CD14-positive monocyte (primary cell): ENCODE measurements at regions not wholly inside any gene's neighbourhood (a gene's known extent, or its start where the extent isn't known, plus 50 kb on each side); places are given as distances from the start of the nearest gene placed in this dataset.

Experiments
- DNase-seq, 3 donors: peaks; one replicate each; pipeline ENCODE4 v3.0.0-alpha.2; 2011 to 2022
- H2AFZ ChIP-seq: 2 replicates; pipeline ENCODE4 v1.6.0; 2012; ENCODE audit warnings: mild to moderate bottlenecking, low read depth, low read length, inconsistent platforms; ENCODE audit not compliant: insufficient read depth, poor library complexity, severe bottlenecking
- H3K27ac ChIP-seq, 2 donors: 1 replicate in 1 of 2; 2 replicates in 1 of 2; pipeline ENCODE4 v1.5.1; 2012 to 2013; ENCODE audit warnings: low read length in 2 of 2, control low read depth in 1 of 2, inconsistent platforms in 1 of 2, low read depth in 1 of 2, mild to moderate bottlenecking in 1 of 2
- H3K27me3 ChIP-seq, 2 donors: one replicate each; pipeline versions ENCODE4 v1.6.0 to v1.6.1; 2011 to 2013; ENCODE audit warnings: low read length in 2 of 2; ENCODE audit not compliant: control insufficient read depth in 2 of 2, insufficient read depth in 2 of 2
- H3K36me3 ChIP-seq, 2 donors: replicated peaks in 1 of 2; 1 replicate in 1 of 2; 2 replicates in 1 of 2; pipeline versions ENCODE4 v1.5.1 to v1.6.1; 2012 to 2013; ENCODE audit warnings: low read length in 2 of 2, control low read depth in 1 of 2, inconsistent platforms in 1 of 2, mild to moderate bottlenecking in 1 of 2; ENCODE audit not compliant: insufficient read depth in 2 of 2, control insufficient read depth in 1 of 2
- H3K4me1 ChIP-seq, 2 donors: 1 replicate in 1 of 2; 2 replicates in 1 of 2; pipeline versions ENCODE4 v1.5.1 to v1.6.1; 2012 to 2013; ENCODE audit warnings: low read length in 2 of 2, control low read depth in 1 of 2, inconsistent platforms in 1 of 2, mild to moderate bottlenecking in 1 of 2, moderate library complexity in 1 of 2; ENCODE audit not compliant: insufficient read depth in 2 of 2, control insufficient read depth in 1 of 2
- H3K4me2 ChIP-seq: replicated peaks from 2 replicates; pipeline ENCODE3; 2012; ENCODE audit warnings: low read length, moderate library complexity, mild to moderate bottlenecking; ENCODE audit not compliant: poor library complexity, severe bottlenecking; ENCODE audit errors: extremely low read depth
- H3K4me3 ChIP-seq, 3 experiments: fragments of 200-600 bp in 1 of 3; sonication (generic) in 1 of 3; replicated peaks in 1 of 3; 1 replicate in 2 of 3; 2 replicates in 1 of 3; pipeline ENCODE4 v1.5.1; 2011 to 2013; ENCODE audit warnings: low read length in 3 of 3, mild to moderate bottlenecking in 3 of 3, control low read depth in 2 of 3, low read depth in 2 of 3, inconsistent platforms in 1 of 3, moderate library complexity in 1 of 3
- H3K79me2 ChIP-seq: 2 replicates; pipeline ENCODE4 v1.6.0; 2012; ENCODE audit warnings: mild to moderate bottlenecking, control low read depth, inconsistent platforms, low read length, moderate library complexity; ENCODE audit not compliant: insufficient read depth
- H3K9ac ChIP-seq: 2 replicates; pipeline ENCODE4 v1.6.0; 2017; ENCODE audit warnings: low read length, mild to moderate bottlenecking; ENCODE audit not compliant: insufficient read depth, poor library complexity, severe bottlenecking
- H3K9me3 ChIP-seq, 2 donors: replicated peaks in 1 of 2; 1 replicate in 1 of 2; 2 replicates in 1 of 2; pipeline versions ENCODE4 v1.5.1 to v1.6.1; 2012 to 2013; ENCODE audit warnings: low read length in 2 of 2, control low read depth in 1 of 2; ENCODE audit not compliant: control insufficient read depth in 1 of 2, insufficient read depth in 1 of 2
- H4K20me1 ChIP-seq: 2 replicates; pipeline ENCODE4 v1.6.0; 2012; ENCODE audit warnings: mild to moderate bottlenecking, low read length, control low read depth, moderate library complexity; ENCODE audit not compliant: insufficient read depth
- H3K27ac Mint-ChIP-seq, 7 donors: one replicate each; pipeline ENCODE4 v1.8.0; 2020; ENCODE audit warnings: mild to moderate bottlenecking in 7 of 7, mixed read lengths in 7 of 7, moderate library complexity in 6 of 7, inconsistent platforms in 2 of 7
- H3K27me3 Mint-ChIP-seq, 3 donors: one replicate each; pipeline ENCODE4 v1.8.0; 2021 to 2022; ENCODE audit warnings: low read depth in 3 of 3, mild to moderate bottlenecking in 3 of 3, mixed read lengths in 3 of 3, moderate library complexity in 3 of 3, inconsistent platforms in 1 of 3
- H3K36me3 Mint-ChIP-seq, 2 donors: one replicate each; pipeline ENCODE4 v1.8.0; 2020; ENCODE audit warnings: mixed read lengths in 2 of 2, inconsistent platforms in 1 of 2, mild to moderate bottlenecking in 1 of 2
- H3K4me1 Mint-ChIP-seq: one replicate; pipeline ENCODE4 v1.8.0; 2020; ENCODE audit warnings: mild to moderate bottlenecking, mixed read lengths
- H3K4me3 Mint-ChIP-seq, 2 donors: one replicate each; pipeline ENCODE4 v1.8.0; 2020; ENCODE audit warnings: mild to moderate bottlenecking in 2 of 2, mixed read lengths in 2 of 2, moderate library complexity in 1 of 2
- H3K9me3 Mint-ChIP-seq, 7 donors: one replicate each; pipeline ENCODE4 v1.8.0; 2020 to 2022; ENCODE audit warnings: mixed read lengths in 7 of 7, mild to moderate bottlenecking in 6 of 7, moderate library complexity in 6 of 7, inconsistent platforms in 2 of 7
- WGBS: methylation state at CpG from one replicate; pipeline ENCODE4 v1.1.5; 2013; ENCODE audit warnings: missing lambda C conversion rate; ENCODE audit not compliant: insufficient coverage; 5-methylcytosine and 5-hydroxymethylcytosine counted together
- intact Hi-C, 2 donors: fragments of 100-400 bp; cut with micrococcal nuclease; formaldehyde crosslinking; loops; one replicate each; pipeline versions ENCODE4 v1.15.0 to v1.15.1; 2023
- TF ChIP-seq, protein P1 (sequence below): fragments of 200-600 bp; IDR thresholded peaks from one replicate; pipeline ENCODE4 v1.8.0; 2022; ENCODE audit warnings: antibody characterized with exemption, mild to moderate bottlenecking

DNA sequence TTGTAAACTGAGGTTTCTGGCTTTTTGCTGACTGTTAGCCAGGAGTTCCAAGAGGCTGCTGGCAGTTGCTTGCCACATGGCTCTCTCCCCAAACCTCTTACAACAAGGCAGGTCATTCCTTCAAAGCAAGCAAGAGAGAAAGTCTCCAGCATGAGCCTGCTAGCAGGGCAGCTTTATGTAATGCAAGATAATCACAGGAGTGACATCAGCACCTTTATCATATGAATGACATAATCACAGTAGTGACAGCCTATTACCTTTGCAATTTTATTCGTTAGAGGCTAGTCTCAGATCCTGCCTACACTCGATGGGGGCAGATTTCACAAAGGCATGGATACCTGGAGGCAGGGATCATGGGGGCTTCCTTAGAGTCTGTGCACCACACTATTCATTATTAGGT is 79.5 kb upstream of the KCNJ16 start:
- no peaks in the 10 kb centered on the region for H3K79me2 ChIP-seq
- no peaks in the 10 kb centered on the region for H3K36me3 Mint-ChIP-seq
- 100% methylated on average over 2 of the region's 2 CpGs for WGBS
- H3K9me3 ChIP-seq: peaks cover 0 to 5% of the 10 kb centered on the region in 2 donors
- peaks cover 0 to 8% (median 3%) of the 10 kb centered on the region in 7 donors for H3K9me3 Mint-ChIP-seq
- no peak overlapping the region for H3K4me3 Mint-ChIP-seq
- no peaks in the 10 kb centered on the region for H3K36me3 ChIP-seq
- no peaks in the 10 kb centered on the region for H3K4me1 Mint-ChIP-seq
- TF ChIP-seq, protein P1, sequence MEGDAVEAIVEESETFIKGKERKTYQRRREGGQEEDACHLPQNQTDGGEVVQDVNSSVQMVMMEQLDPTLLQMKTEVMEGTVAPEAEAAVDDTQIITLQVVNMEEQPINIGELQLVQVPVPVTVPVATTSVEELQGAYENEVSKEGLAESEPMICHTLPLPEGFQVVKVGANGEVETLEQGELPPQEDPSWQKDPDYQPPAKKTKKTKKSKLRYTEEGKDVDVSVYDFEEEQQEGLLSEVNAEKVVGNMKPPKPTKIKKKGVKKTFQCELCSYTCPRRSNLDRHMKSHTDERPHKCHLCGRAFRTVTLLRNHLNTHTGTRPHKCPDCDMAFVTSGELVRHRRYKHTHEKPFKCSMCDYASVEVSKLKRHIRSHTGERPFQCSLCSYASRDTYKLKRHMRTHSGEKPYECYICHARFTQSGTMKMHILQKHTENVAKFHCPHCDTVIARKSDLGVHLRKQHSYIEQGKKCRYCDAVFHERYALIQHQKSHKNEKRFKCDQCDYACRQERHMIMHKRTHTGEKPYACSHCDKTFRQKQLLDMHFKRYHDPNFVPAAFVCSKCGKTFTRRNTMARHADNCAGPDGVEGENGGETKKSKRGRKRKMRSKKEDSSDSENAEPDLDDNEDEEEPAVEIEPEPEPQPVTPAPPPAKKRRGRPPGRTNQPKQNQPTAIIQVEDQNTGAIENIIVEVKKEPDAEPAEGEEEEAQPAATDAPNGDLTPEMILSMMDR: no peak
- intact Hi-C loops: no loop called here
- H3K4me1 ChIP-seq: no peaks in the 10 kb centered on the region
- no peaks in the 10 kb centered on the region for H4K20me1 ChIP-seq
- no peak overlapping the region for H3K9ac ChIP-seq
- no peak for DNase-seq
- H3K4me3 ChIP-seq: no peak overlapping the region
- no peak overlapping the region for H3K4me2 ChIP-seq
- H3K27ac ChIP-seq: no peak overlapping the region
- H3K27me3 ChIP-seq: no peaks in the 10 kb centered on the region
- H3K27me3 Mint-ChIP-seq: no peaks in the 10 kb centered on the region
- H3K27ac Mint-ChIP-seq: no peak overlapping the region
- no peak overlapping the region for H2AFZ ChIP-seq

DNA sequence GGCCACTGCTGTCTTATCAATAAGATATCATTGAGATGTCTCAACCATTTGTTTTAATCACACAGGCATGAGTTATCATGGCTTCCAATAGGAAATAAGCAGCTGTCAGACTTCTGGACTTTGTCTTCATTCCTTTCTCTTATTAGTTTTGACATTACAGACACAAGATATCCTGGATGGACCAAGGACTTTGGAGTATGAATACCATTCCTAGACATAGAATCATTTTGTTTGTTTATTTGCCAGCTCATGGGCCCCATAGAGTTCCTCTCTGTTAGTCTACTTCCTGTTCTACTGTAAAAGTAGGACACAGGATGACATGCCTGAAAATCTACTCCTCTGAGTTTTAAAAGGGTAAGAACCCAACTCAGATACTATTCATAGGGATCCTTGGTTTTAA is 77.7 kb upstream of the KCNJ16 start:
- Histone ChIP-seq H3K4me3 (no peak overlapping the region), H3K9me3 (peaks cover 0 to 5% of the 10 kb centered on the region in 2 donors), H3K36me3 (no peaks in the 10 kb centered on the region), H3K27ac (no peak overlapping the region), H3K4me2 (no peak overlapping the region), H3K79me2 (no peaks in the 10 kb centered on the region), H3K4me1 (no peaks in the 10 kb centered on the region), H4K20me1 (no peaks in the 10 kb centered on the region), H3K9ac (no peak overlapping the region), H3K27me3 (no peaks in the 10 kb centered on the region), H2AFZ (no peak overlapping the region)
- Mint-ChIP-seq H3K27me3 (no peaks in the 10 kb centered on the region), H3K4me1 (no peaks in the 10 kb centered on the region), H3K4me3 (no peak overlapping the region), H3K9me3 (peaks cover 0 to 8% (median 3%) of the 10 kb centered on the region in 7 donors), H3K36me3 (no peaks in the 10 kb centered on the region), H3K27ac (no peak overlapping the region)
- TF ChIP-seq, protein P1: no peak
- no peak for DNase-seq
- intact Hi-C loops: no loop called here
